HepG2 (cell line): ENCODE measurements at regions not wholly inside any gene's neighbourhood (a gene's known extent, or its start where the extent isn't known, plus 50 kb on each side); places are given as distances from the start of the nearest gene placed in this dataset.

ENCODE experiments used
- ATAC-seq: fragments of 200-7000 bp; cut with Tn5 transposase; 3 replicates; pipeline ENCODE4 v1.9.1; 2020; ENCODE audit warnings: mild to moderate bottlenecking, moderate library complexity
- BruUV-seq: library from RNA; stranded (reverse); fragments of 400-500 nt; replicated peaks from 2 replicates; lab custom pipeline; 2021; lab: Mats Ljungman, UMichigan
- CTCF ChIA-PET: fragments of 300-600 bp; formaldehyde crosslinking; extraction: SDS; loops from one replicate; lab custom pipeline; 2021; ENCODE audit warnings: low total read pairs, inconsistent platforms, low intra/inter-chr PET ratio; lab: Yijun Ruan, JAX
- POLR2A ChIA-PET: fragments of 350-600 bp; sonication (Branson Sonifier 250); formaldehyde crosslinking; loops from one replicate; lab custom pipeline; 2020; ENCODE audit warnings: antibody characterized with exemption, inconsistent platforms; lab: Yijun Ruan, JAX
- DNase-seq: peaks from one replicate; pipeline ENCODE4 v3.0.0-alpha.2; 2015; ENCODE audit warnings: low spot score
- FAIRE-seq: peaks from 3 replicates; lab custom pipeline; 2011; peaks lifted over from hg19 to GRCh38; lab: Jason Lieb, UNC
- H2AFZ ChIP-seq: one replicate; pipeline ENCODE4 v1.6.1; 2011; ENCODE audit warnings: low read length, inconsistent platforms
- H3K27ac ChIP-seq: fragments of 300-600 bp; 3 replicates; pipeline ENCODE4 v1.8.0; 2011; ENCODE audit warnings: mixed run types, mild to moderate bottlenecking, mixed read lengths, low read length, inconsistent platforms; ENCODE audit not compliant: insufficient read depth; ENCODE audit errors: extremely low read length
- H3K27me3 ChIP-seq, 2 experiments: fragments of 200-600 bp in 1 of 2; 2 replicates in 1 of 2; 3 replicates in 1 of 2; pipeline versions ENCODE4 v1.6.0 to v1.8.0; 2011; ENCODE audit warnings: low read length in 2 of 2, mild to moderate bottlenecking in 2 of 2, moderate library complexity in 2 of 2, inconsistent platforms in 1 of 2; ENCODE audit not compliant: insufficient read depth in 2 of 2, control insufficient read depth in 1 of 2
- H3K36me3 ChIP-seq, 2 experiments: fragments of 200-600 bp in 1 of 2; replicated peaks in 1 of 2; 2 replicates in 1 of 2; 3 replicates in 1 of 2; pipeline versions ENCODE4 v1.5.1 to v1.8.0; 2011; ENCODE audit warnings: low read length in 2 of 2, inconsistent platforms in 1 of 2; ENCODE audit not compliant: insufficient read depth in 2 of 2, control insufficient read depth in 1 of 2
- H3K4me1 ChIP-seq: 2 replicates; pipeline ENCODE4 v1.5.1; 2012; ENCODE audit warnings: low read length, inconsistent platforms; ENCODE audit not compliant: insufficient read depth
- H3K4me2 ChIP-seq: 2 replicates; pipeline ENCODE4 v1.6.0; 2011; ENCODE audit warnings: low read depth, low read length, inconsistent platforms
- H3K4me3 ChIP-seq, 3 experiments: fragments of 200-600 bp in 1 of 3; sonication (generic), shearing (Covaris generic) in 1 of 3; replicated peaks in 1 of 3; 2 replicates each; pipeline ENCODE4 v1.5.1; 2011 to 2016; ENCODE audit warnings: low read length in 3 of 3, inconsistent platforms in 2 of 3, low read depth in 2 of 3, mild to moderate bottlenecking in 2 of 3, control low read depth in 1 of 3, mixed read lengths in 1 of 3; ENCODE audit not compliant: insufficient read depth in 1 of 3
- H3K79me2 ChIP-seq: one replicate; pipeline ENCODE4 v1.6.1; 2011; ENCODE audit warnings: low read length, inconsistent platforms; ENCODE audit not compliant: insufficient read depth
- H3K9ac ChIP-seq: 2 replicates; pipeline ENCODE4 v1.6.0; 2011; ENCODE audit warnings: mild to moderate bottlenecking, low read depth, low read length, inconsistent platforms; ENCODE audit not compliant: insufficient read depth
- H3K9me3 ChIP-seq: 2 replicates; pipeline ENCODE4 v1.5.1; 2012; ENCODE audit warnings: mild to moderate bottlenecking, low read length
- H4K20me1 ChIP-seq: 2 replicates; pipeline ENCODE4 v1.6.0; 2011; ENCODE audit warnings: inconsistent platforms, mild to moderate bottlenecking, low read length, moderate library complexity; ENCODE audit not compliant: insufficient read depth
- AGO2 ChIP-seq: fragments of 200-400 bp; formaldehyde crosslinking; optimal IDR thresholded peaks from 2 replicates; pipeline ENCODE3; 2017; ENCODE audit warnings: mild to moderate bottlenecking, low read depth, low read length, moderate library complexity
- BORCS8-MEF2B ChIP-seq: sonication (generic); formaldehyde crosslinking; IDR thresholded peaks from 2 replicates; pipeline ENCODE4 v1.8.0; 2022; ENCODE audit warnings: mild to moderate bottlenecking, missing genetic modification reagents
- ELF3 ChIP-seq: IDR thresholded peaks from 2 replicates; pipeline ENCODE4 v1.6.1; 2016; ENCODE audit warnings: missing genetic modification reagents, missing compliant biosample characterization
- ERF ChIP-seq: IDR thresholded peaks from 2 replicates; pipeline ENCODE4 v1.6.1; 2018; ENCODE audit warnings: missing biosample characterization, missing genetic modification reagents
- FOXM1 ChIP-seq: sonication (generic); formaldehyde crosslinking; IDR thresholded peaks from 2 replicates; pipeline ENCODE4 v1.5.0; 2020; ENCODE audit warnings: missing genetic modification reagents
- HNRNPK ChIP-seq: fragments of 200-400 bp; formaldehyde crosslinking; IDR thresholded peaks from 2 replicates; pipeline ENCODE4 v1.6.1; 2018; ENCODE audit warnings: low read length, low read depth, moderate library complexity, mild to moderate bottlenecking; ENCODE audit not compliant: poor library complexity, severe bottlenecking
- MBD4 ChIP-seq: IDR thresholded peaks from 2 replicates; pipeline ENCODE4 v1.6.1; 2012; ENCODE audit warnings: low read length, inconsistent platforms, borderline replicate concordance
- RFX5 ChIP-seq: IDR thresholded peaks from 2 replicates; pipeline ENCODE4 v1.6.1; 2011; ENCODE audit warnings: low read depth, low read length, improper control_type of control experiment
- TAF15 ChIP-seq: fragments of 200-400 bp; formaldehyde crosslinking; IDR thresholded peaks from one replicate; pipeline ENCODE4 v1.6.1; 2018; ENCODE audit warnings: mild to moderate bottlenecking, low read depth, low read length; ENCODE audit not compliant: poor library complexity, severe bottlenecking
- ZNF24 ChIP-seq: fragments of 450-650 bp; IDR thresholded peaks from 2 replicates; pipeline ENCODE4 v1.6.1; 2017; ENCODE audit warnings: antibody characterized with exemption, mild to moderate bottlenecking
- WGBS: methylation state at CpG from one replicate; pipeline ENCODE4 v1.1.6; 2017; ENCODE audit warnings: low lambda C conversion rate; 5-methylcytosine and 5-hydroxymethylcytosine counted together
- in situ Hi-C: cut with HindIII; loops from 2 replicates; pipeline ENCODE4 v1.10.0; 2017; ENCODE audit warnings: low pct_unique_long_range_greater_than_20kb; ENCODE audit not compliant: extremely low pct_ligation_motif_present
- intact Hi-C: fragments of 100-400 bp; cut with micrococcal nuclease; formaldehyde crosslinking; loops from one replicate; pipeline ENCODE4 v1.10.0; 2022; ENCODE audit not compliant: unreplicated experiment
- TF ChIP-seq, protein P1 (sequence below): sonication (generic); formaldehyde crosslinking; IDR thresholded peaks from 2 replicates; pipeline ENCODE4 v1.4.0; 2020; ENCODE audit warnings: missing genetic modification reagents, mild to moderate bottlenecking, borderline replicate concordance
- TF ChIP-seq, protein P2 (sequence below): sonication (generic); formaldehyde crosslinking; IDR thresholded peaks from 2 replicates; pipeline ENCODE4 v1.8.1; 2022; ENCODE audit warnings: mild to moderate bottlenecking, missing genetic modification reagents
- TF ChIP-seq, protein P3 (sequence below): IDR thresholded peaks from 2 replicates; pipeline ENCODE4 v1.6.1; 2012; ENCODE audit warnings: low read depth, low read length, improper control_type of control experiment
- TF ChIP-seq, protein P4 (sequence below): sonication (generic); formaldehyde crosslinking; conservative IDR thresholded peaks from 2 replicates; pipeline ENCODE4 v1.8.1; 2023; ENCODE audit warnings: missing genetic modification reagents

DNA sequence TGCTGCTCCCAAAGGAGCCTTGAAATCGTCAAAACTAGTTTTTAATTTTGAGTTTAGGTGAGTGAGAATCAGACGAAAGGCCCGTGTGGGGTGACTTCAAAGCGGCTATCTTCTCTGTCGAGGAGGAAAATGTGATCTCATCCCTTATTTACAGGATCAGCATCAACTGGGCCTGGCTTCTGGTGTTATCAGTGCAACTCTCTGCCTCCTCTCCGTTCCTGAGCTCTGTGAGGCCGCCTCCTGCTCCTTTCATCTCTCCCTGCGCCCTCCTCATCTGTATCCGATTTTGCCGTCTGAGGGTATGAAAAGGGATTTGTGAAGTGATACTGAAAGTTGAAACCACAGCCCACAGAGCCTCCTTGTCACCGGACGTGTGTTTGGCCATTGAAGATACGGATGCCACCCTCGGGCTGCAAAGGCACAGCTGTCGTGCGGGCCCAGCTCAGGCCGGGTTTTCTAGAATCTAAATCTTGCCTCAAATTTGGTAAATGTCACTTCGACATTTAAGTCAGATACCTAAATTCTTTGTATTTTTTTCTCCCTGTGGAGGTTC is 408.7 kb upstream of the ADARB2 start:
- intact Hi-C loops (no loop called here), in situ Hi-C loops (no loop called here)
- H3K79me2 ChIP-seq = no peaks in the 10 kb centered on the region
- DNase-seq (no peak), FAIRE-seq (no peak), ATAC-seq (no peak)
- no peak overlapping the region for H3K27ac ChIP-seq
- H3K9me3 ChIP-seq = no peaks in the 10 kb centered on the region
- H3K27me3 ChIP-seq = no peaks in the 10 kb centered on the region; a peak in 1 of 5 replicates
- H3K36me3 ChIP-seq = no peaks in the 10 kb centered on the region
- ChIA-PET POLR2A (no interaction called here), CTCF (no interaction called here)
- no peaks in the 10 kb centered on the region for H3K4me1 ChIP-seq
- TF ChIP-seq MBD4 (no peak), ERF (CRISPR knock-in tag) (no peak), HNRNPK (no peak), BORCS8-MEF2B (CRISPR knock-in tag) (no peak)
- H3K4me3 ChIP-seq = no peak overlapping the region
- H3K9ac ChIP-seq = no peak overlapping the region
- H2AFZ ChIP-seq = no peak overlapping the region
- WGBS = 32% methylated on average over 17 of the region's 18 CpGs
- no peaks in the 10 kb centered on the region for H4K20me1 ChIP-seq
- no TSS peak for BruUV-seq
- H3K4me2 ChIP-seq = no peak overlapping the region

DNA sequence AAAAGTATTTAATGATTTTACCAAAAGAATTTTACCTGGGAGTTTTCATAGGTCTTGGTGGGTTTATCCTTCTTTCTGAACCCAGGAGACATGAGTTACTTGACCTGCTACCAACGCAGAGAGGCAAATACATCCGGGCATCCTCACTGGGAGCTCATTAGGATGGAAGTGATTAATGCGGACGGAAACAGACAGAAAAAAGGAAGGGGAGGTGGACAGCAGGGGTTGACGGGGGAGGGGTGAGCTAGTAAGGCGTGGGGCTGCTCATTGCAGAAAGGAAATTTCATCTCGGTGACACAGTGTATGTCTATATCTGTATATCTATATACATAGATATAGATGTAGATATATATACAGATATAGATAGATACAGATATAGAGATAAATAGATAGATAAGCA is 408.2 kb upstream of the ADARB2 start:
- no peak overlapping the region for H3K9ac ChIP-seq
- no peaks in the 10 kb centered on the region; a peak in 1 of 5 replicates for H3K27me3 ChIP-seq
- ChIA-PET CTCF (no interaction called here), POLR2A (no interaction called here)
- H3K79me2 ChIP-seq = no peaks in the 10 kb centered on the region
- no peak overlapping the region for H2AFZ ChIP-seq
- no peak overlapping the region for H3K4me3 ChIP-seq
- FAIRE-seq = no peak
- 40% methylated on average over 7 of the region's 7 CpGs for whole genome bisulfite sequencing
- no peak for ATAC-seq
- H3K4me2 ChIP-seq = no peak overlapping the region
- in situ Hi-C loops = no loop called here
- BruUV-seq = no TSS peak
- intact Hi-C loops = no loop called here
- no peaks in the 10 kb centered on the region for H3K4me1 ChIP-seq
- H3K9me3 ChIP-seq = no peaks in the 10 kb centered on the region
- no peak overlapping the region for H3K27ac ChIP-seq
- H3K36me3 ChIP-seq = no peaks in the 10 kb centered on the region
- DNase-seq = no peak
- H4K20me1 ChIP-seq = no peaks in the 10 kb centered on the region
- TF ChIP-seq, protein P1, sequence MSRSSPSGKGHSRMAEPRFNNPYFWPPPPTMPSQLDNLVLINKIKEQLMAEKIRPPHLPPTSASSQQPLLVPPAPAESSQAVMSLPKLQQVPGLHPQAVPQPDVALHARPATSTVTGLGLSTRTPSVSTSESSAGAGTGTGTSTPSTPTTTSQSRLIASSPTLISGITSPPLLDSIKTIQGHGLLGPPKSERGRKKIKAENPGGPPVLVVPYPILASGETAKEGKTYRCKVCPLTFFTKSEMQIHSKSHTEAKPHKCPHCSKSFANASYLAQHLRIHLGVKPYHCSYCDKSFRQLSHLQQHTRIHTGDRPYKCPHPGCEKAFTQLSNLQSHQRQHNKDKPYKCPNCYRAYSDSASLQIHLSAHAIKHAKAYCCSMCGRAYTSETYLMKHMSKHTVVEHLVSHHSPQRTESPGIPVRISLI (CRISPR knock-in tag) = no peak
- TF ChIP-seq, protein P2, sequence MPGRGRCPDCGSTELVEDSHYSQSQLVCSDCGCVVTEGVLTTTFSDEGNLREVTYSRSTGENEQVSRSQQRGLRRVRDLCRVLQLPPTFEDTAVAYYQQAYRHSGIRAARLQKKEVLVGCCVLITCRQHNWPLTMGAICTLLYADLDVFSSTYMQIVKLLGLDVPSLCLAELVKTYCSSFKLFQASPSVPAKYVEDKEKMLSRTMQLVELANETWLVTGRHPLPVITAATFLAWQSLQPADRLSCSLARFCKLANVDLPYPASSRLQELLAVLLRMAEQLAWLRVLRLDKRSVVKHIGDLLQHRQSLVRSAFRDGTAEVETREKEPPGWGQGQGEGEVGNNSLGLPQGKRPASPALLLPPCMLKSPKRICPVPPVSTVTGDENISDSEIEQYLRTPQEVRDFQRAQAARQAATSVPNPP (CRISPR knock-in tag) = no peak
- no peak for TF ChIP-seq TAF15
- TF ChIP-seq, protein P3, sequence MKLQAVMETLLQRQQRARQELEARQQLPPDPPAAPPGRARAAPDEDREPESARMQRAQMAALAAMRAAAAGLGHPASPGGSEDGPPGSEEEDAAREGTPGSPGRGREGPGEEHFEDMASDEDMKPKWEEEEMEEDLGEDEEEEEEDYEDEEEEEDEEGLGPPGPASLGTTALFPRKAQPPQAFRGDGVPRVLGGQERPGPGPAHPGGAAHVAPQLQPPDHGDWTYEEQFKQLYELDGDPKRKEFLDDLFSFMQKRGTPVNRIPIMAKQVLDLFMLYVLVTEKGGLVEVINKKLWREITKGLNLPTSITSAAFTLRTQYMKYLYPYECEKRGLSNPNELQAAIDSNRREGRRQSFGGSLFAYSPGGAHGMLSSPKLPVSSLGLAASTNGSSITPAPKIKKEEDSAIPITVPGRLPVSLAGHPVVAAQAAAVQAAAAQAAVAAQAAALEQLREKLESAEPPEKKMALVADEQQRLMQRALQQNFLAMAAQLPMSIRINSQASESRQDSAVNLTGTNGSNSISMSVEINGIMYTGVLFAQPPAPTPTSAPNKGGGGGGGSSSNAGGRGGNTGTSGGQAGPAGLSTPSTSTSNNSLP = no peak
- TF ChIP-seq, protein P4, sequence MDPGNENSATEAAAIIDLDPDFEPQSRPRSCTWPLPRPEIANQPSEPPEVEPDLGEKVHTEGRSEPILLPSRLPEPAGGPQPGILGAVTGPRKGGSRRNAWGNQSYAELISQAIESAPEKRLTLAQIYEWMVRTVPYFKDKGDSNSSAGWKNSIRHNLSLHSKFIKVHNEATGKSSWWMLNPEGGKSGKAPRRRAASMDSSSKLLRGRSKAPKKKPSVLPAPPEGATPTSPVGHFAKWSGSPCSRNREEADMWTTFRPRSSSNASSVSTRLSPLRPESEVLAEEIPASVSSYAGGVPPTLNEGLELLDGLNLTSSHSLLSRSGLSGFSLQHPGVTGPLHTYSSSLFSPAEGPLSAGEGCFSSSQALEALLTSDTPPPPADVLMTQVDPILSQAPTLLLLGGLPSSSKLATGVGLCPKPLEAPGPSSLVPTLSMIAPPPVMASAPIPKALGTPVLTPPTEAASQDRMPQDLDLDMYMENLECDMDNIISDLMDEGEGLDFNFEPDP (CRISPR knock-in tag) = no peak
- TF ChIP-seq RFX5 = no peak
- TF ChIP-seq ZNF24 = no peak
- TF ChIP-seq ELF3 (CRISPR knock-in tag) = no peak
- no peak for TF ChIP-seq FOXM1 (CRISPR knock-in tag)
- TF ChIP-seq AGO2 = no peak
